Stimulated activated CD4-positive, alpha-beta T cell treated with anti-CD3 and anti-CD28 coated beads, Interleukin-15, amount 100 ng/mL, for 24 hours (primary cell): ENCODE measurements at regions not wholly inside any gene's neighbourhood (a gene's known extent, or its start where the extent isn't known, plus 50 kb on each side); places are given as distances from the start of the nearest gene placed in this dataset.
A peak's percentile ranks its signal among the peaks of the same experiment; 100 is the strongest.
"Not testable (repeated sequence)": the region's sequence is repeated elsewhere in the genome, so short reads cannot be mapped to it uniquely, and the experiment has no call there.

ENCODE experiments used
- DNase-seq: peaks from one replicate; pipeline ENCODE4 v3.0.0-alpha.2; 2020

DNA sequence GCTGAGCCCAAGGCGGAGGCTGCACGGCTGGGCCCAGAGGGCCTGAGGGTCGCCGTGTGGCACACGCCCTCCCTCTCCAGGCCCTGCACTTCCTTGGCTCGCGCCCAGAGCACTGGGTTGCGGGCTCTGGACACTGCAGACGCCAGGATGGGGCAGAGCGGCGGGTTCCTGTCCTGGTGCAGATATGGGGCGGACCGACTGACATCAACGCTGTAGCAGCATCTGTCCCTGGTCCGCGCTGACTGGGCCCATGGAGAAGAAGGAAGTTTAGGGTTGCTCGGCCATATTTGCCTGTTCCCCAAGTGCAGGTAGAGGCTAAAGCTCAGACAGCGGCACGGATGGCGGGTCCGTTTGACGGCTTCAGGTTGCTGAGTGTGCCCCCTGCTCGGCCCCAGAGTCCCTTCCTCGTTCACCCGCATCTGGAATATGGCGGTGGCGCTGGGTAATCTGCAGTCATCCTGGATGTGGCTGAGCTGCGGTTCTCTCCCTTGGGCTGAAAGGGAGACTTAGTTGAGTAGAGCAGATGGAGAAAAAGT is 116.1 kb downstream of the OR13A1 start:
- no peak for DNase-seq

- no peak for DNase-seq
These were observed 114.1 kb downstream of the OR13A1 start for GRCh38 chr10:45201271-45201670.

GRCh38 chr10:45202242-45202641 is 113.2 kb downstream of the OR13A1 start:
- no peak for DNase-seq

GRCh38 chr10:45204954-45205775 is 110.2 kb downstream of the OR13A1 start:
- no peak for DNase-seq

- DNase-seq, result no peak
These were observed 105.5 kb downstream of the OR13A1 start for GRCh38 chr10:45209888-45210287.

DNA sequence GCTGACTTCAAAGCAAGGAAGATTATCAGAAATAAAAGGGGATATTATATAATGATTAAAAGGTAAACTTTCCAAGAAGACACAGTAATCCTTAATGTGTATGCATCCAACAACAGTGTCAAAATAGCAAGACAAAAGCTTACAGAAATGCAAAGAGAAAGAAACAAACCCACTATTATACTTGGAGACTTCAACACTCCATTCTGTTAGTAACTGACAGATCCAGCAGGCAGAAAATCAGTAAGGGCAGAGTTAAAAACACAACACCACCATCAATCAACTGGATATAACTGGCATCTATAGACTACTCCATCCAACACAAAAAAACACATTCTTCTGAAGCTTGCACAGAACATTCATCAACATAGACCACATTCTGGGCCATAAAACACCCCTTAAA is 103.8 kb downstream of the OR13A1 start:
- no peak for DNase-seq

DNA sequence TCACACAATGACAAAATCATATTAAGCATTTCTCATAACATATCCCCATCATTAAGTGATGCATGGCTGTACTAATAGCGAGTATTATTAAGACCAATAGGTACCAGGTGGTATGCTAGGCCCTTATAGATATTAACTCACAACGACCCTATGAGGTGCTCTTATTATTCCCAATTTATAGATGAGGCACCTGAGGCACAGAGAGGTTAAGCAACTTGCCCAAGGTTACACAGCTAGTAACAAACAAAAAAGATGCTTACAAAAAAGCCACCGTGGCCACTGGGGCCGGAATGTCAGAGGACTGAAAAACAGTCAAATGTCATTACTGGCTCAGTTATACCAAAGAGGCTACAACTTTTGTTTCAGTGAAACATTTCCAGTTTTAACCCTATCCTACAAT is 96.0 kb downstream of the OR13A1 start:
- no peak for DNase-seq

DNA sequence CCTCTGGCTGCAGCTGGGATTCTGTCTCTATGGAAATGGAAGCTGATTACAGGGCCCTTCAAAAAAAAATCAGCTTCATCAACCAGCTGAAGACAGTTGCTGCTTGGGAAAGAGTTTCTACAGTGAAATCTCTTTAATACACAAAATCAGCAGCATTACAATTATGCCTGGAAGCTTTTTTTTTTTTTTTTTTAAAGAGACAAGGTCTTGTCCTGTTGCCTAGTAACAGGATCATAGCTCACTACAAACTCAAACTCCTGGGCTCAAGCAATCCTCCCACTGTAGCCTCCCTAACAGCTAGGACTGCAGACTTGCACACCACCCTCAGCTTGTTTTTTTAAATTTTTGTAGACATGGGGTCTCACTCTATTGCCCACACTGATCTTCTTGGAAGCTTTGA is 94.5 kb downstream of the OR13A1 start:
- no peak for DNase-seq

DNA sequence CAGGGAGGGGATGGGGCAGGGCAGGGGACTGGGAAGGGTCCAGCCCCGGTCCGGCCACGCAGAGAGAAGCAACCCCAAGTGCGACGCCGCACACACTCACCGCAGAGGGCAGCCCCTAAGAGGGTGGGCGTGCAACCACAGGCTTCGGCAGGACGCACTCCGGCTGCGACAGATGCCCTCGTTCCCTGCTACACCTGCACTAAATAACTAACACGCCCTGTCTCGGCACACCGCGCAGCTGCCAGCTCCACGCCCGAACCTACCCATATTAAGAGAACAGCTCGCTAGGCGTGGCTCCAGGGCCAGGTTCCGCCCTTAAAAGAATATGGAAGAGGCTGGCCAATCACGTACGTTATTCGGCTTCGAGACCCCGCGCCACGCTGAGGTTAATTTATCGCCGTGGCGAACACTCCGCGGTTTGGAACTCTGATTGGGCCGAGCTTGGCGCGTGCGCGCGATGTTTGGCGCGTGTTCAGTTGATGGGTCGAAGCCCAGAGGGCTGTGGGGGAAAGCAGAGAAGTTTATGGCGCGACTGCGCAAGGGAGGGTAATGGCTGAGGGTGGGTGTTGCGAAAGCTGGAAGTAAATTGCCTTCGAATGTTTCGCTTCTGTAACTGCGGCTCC is 91.1 kb downstream of the OR13A1 start:
- no peak for DNase-seq

GRCh38 chr10:45227042-45227441 is 88.4 kb downstream of the OR13A1 start:
- DNase-seq, result no peak

- no peak for DNase-seq
These were observed 88.0 kb downstream of the OR13A1 start for GRCh38 chr10:45227456-45227855.

- no peak for DNase-seq
These were observed 85.6 kb downstream of the OR13A1 start for GRCh38 chr10:45229823-45230222.

DNA sequence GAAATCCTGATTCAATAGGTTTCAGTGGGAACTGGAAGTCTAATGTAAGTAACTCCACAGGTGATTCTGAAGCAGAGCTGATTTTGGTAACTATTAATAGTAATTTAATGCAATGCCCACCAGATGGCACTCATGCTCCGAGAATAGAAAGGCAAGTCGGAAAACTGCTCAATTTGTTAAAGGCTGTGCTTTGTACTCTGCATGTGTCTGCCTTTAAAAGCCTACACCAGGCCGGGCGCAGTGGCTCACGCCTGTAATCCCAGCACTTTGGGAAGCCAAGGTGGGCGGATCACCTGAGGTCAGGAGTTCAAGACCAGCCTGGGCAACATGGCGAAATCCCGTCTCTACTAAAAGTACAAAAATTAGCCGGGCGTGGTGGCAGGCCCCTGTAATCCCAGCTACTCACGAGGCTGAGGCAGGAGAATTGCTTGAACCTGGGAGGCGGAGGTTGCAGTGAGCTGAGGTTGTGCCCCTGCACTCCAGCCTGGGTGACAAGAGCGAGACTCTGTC is 80.1 kb downstream of the OR13A1 start:
- DNase-seq, result peak; percentile 69

- DNase-seq, result no peak
These were observed 79.6 kb downstream of the OR13A1 start for GRCh38 chr10:45235798-45236220.

DNA sequence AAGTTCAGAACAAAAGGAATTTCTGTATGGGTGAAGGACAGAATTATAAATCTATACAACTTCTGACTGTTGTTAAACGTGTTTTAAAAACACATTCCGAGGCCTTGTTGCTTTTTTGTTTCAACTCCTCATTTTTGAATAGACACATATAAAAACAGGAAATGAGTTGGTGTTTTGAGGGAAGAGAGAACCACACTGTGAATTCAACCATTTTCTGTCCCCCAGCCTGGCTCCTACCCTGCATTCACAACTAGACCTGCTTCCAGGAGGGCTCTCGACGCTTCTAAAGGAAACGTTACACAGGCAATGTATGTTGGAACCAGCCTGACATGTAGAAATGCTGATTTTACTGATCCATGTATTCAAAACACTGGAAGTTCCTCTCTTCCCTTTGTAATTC is 76.5 kb downstream of the OR13A1 start:
- DNase-seq, result no peak

DNA sequence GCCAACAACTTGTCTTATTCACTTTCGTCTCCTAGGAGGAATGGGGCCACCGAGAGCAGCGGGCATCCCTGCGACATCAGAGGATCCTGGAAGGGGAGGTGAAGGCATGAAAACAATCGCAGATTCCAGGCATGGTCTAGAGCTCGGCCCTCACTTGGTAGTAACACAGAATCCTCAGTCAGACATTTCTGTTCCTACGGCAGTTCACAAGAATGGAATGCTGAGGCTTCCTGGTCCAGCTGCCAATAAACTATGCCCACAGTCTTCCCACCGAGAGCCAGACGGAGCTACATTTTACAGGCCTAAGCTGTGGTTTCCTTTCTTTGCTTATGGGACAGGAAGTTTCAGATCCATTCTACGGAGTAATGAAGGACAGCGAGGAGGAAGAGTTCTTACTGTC is 75.8 kb downstream of the OR13A1 start:
- no peak for DNase-seq

- no peak for DNase-seq
These were observed 73.4 kb downstream of the OR13A1 start for GRCh38 chr10:45241865-45242520.

- DNase-seq, result no peak
These were observed 72.1 kb downstream of the OR13A1 start for GRCh38 chr10:45243261-45243660.

GRCh38 chr10:45246522-45246921 is 68.9 kb downstream of the OR13A1 start:
- DNase-seq, result no peak

DNA sequence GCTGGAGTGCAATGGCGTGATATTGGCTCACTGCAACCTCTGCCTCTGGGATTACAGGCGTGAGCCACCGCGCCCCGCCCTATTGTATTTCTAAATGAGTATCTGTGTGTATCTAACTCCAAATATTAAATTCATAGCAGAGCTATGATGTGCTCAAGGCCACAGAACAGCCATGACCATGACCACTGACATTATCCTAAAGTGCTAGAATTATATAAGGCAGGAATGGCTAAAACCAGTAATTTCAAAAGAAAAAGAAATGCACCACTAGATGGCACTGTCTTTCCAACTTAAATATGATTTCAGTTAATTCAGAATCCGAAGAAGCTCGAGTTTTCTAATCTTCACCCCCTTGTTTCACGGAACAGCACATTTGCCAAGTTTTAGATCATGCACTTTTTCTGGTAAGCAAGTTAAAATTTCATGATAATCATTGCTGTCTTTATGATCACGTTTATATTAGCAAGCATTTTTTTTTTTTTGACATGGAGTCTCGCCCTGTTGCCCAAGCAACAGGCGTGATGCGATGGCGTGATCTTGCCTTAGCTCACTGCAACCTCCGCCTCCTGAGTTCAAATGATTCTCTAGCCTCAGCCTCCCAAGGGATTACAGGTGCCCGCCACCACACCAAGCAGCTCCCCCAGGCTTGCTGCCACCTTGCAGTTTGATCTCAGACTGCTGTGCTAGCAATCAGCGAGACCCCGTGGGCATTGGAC is 65.3 kb downstream of the OR13A1 start:
- peak; percentile 12 for DNase-seq

- DNase-seq, result not testable (repeated sequence)
These were observed 64.7 kb downstream of the OR13A1 start for GRCh38 chr10:45250694-45251075.
